ENCODE measurements at regions not wholly inside any gene's neighbourhood (a gene's known extent, or its start where the extent isn't known, plus 50 kb on each side); places are given as distances from the start of the nearest gene placed in this dataset.
A peak's percentile ranks its signal among the peaks of the same experiment; 100 is the strongest.
"Not testable (repeated sequence)": the region's sequence is repeated elsewhere in the genome, so short reads cannot be mapped to it uniquely, and the experiment has no call there.

- DNase-seq (ENCODE audit: low spot score), result no peak
These were observed 87.3 kb upstream of the ABCC4 start for GRCh38 chr13:95388420-95389079.

- DNase-seq (ENCODE audit: low spot score), result no peak
These were observed 90.1 kb upstream of the ABCC4 start for GRCh38 chr13:95391362-95391761.

- no peak for DNase-seq (ENCODE audit: low spot score)
These were observed 90.5 kb upstream of the ABCC4 start for GRCh38 chr13:95391785-95392184.

- DNase-seq (ENCODE audit: low spot score), result no peak
These were observed 91.3 kb upstream of the ABCC4 start for GRCh38 chr13:95392597-95392996.

GRCh38 chr13:95403349-95404140, 102.3 kb upstream of the ABCC4 start:
- DNase-seq (ENCODE audit: low spot score), result no peak

GRCh38 chr13:95404141-95404882, 103.1 kb upstream of the ABCC4 start:
- peak; percentile 89 for DNase-seq (ENCODE audit: low spot score)

GRCh38 chr13:95406176-95406575, 104.9 kb upstream of the ABCC4 start:
- no peak for DNase-seq (ENCODE audit: low spot score)

GRCh38 chr13:95411428-95412040, 110.3 kb upstream of the ABCC4 start:
- DNase-seq (ENCODE audit: low spot score), result no peak

- no peak for DNase-seq (ENCODE audit: low spot score)
These were observed 117.7 kb upstream of the ABCC4 start for GRCh38 chr13:95418946-95419345.

GRCh38 chr13:95420501-95420900, 119.2 kb upstream of the ABCC4 start:
- no peak for DNase-seq (ENCODE audit: low spot score)

- no peak for DNase-seq (ENCODE audit: low spot score)
These were observed 125.4 kb upstream of the ABCC4 start for GRCh38 chr13:95426631-95427030.

GRCh38 chr13:95430525-95430924, 122.0 kb upstream of the CLDN10 start:
- DNase-seq (ENCODE audit: low spot score), result not testable (repeated sequence)

GRCh38 chr13:95432141-95432540, 120.4 kb upstream of the CLDN10 start:
- DNase-seq (ENCODE audit: low spot score), result no peak

- no peak for DNase-seq (ENCODE audit: low spot score)
These were observed 119.0 kb upstream of the CLDN10 start for GRCh38 chr13:95433537-95433936.

GRCh38 chr13:95434111-95434510, 118.4 kb upstream of the CLDN10 start:
- no peak for DNase-seq (ENCODE audit: low spot score)

GRCh38 chr13:95437561-95437960, 115.0 kb upstream of the CLDN10 start:
- no peak for DNase-seq (ENCODE audit: low spot score)

GRCh38 chr13:95438297-95438696, 114.2 kb upstream of the CLDN10 start:
- DNase-seq (ENCODE audit: low spot score), result no peak

- no peak for DNase-seq (ENCODE audit: low spot score)
These were observed 112.0 kb upstream of the CLDN10 start for GRCh38 chr13:95440441-95441088.

GRCh38 chr13:95441326-95441725, 111.2 kb upstream of the CLDN10 start:
- no peak for DNase-seq (ENCODE audit: low spot score)

- DNase-seq (ENCODE audit: low spot score), result no peak
These were observed 108.4 kb upstream of the CLDN10 start for GRCh38 chr13:95444006-95444730.

- no peak for DNase-seq (ENCODE audit: low spot score)
These were observed 107.4 kb upstream of the CLDN10 start for GRCh38 chr13:95445131-95445530.
